H1 (cell line): ENCODE measurements at regions not wholly inside any gene's neighbourhood (a gene's known extent, or its start where the extent isn't known, plus 50 kb on each side); places are given as distances from the start of the nearest gene placed in this dataset.

ENCODE experiments used
- BRCA1 ChIP-seq: IDR thresholded peaks from 2 replicates; pipeline ENCODE4 v1.6.1; 2012; ENCODE audit warnings: low read depth, low read length, improper control_type of control experiment
- EZH2 ChIP-seq: fragments of 200-600 bp; sonication (generic); IDR thresholded peaks from 2 replicates; pipeline ENCODE4 v1.7.1; 2012; ENCODE audit warnings: low read depth, mild to moderate bottlenecking, moderate library complexity, low read length, inconsistent platforms; ENCODE audit not compliant: severe bottlenecking
- JUND ChIP-seq: IDR thresholded peaks from 2 replicates; pipeline ENCODE4 v1.6.1; 2011; ENCODE audit warnings: mild to moderate bottlenecking, improper control_type of control experiment, low read length
- NRF1 ChIP-seq: IDR thresholded peaks from 2 replicates; pipeline ENCODE4 v1.6.1; 2011; ENCODE audit warnings: mild to moderate bottlenecking, low read depth, low read length, improper control_type of control experiment
- TAF1 ChIP-seq: IDR thresholded peaks from 2 replicates; pipeline ENCODE4 v1.6.1; 2011; ENCODE audit warnings: mild to moderate bottlenecking, low read depth, low read length
- TF ChIP-seq, protein P1 (sequence below), 3 experiments: IDR thresholded peaks; 1 replicate in 2 of 3; 2 replicates in 1 of 3; pipeline versions ENCODE4 v1.5.1 to v1.6.1; 2011; ENCODE audit warnings: low read length in 3 of 3, mild to moderate bottlenecking in 3 of 3, inconsistent platforms in 2 of 3, low read depth in 1 of 3, moderate library complexity in 1 of 3; ENCODE audit not compliant: insufficient read depth in 1 of 3; ENCODE audit errors: control extremely low read depth in 1 of 3

DNA sequence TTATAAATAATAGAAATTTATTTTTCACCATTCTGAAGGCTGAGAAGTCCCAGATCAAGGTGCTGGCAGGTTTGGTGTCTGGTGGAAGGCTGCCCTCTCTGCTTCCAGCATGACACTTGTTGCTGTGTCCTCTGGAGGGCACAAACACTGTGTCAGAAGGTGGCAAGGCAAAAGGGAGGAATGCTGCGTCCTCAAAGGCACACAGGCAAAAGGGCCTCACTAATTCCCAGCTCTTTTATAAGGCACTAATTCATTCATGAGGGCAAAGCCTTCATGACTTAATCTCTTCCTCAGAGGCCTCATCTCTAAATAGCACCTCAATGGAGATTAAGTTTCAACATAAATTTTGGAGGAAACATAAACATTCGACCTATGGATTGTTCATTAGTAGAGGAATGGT lies 209.5 kb upstream of the SMLR1 start:
- TF ChIP-seq, protein P1, sequence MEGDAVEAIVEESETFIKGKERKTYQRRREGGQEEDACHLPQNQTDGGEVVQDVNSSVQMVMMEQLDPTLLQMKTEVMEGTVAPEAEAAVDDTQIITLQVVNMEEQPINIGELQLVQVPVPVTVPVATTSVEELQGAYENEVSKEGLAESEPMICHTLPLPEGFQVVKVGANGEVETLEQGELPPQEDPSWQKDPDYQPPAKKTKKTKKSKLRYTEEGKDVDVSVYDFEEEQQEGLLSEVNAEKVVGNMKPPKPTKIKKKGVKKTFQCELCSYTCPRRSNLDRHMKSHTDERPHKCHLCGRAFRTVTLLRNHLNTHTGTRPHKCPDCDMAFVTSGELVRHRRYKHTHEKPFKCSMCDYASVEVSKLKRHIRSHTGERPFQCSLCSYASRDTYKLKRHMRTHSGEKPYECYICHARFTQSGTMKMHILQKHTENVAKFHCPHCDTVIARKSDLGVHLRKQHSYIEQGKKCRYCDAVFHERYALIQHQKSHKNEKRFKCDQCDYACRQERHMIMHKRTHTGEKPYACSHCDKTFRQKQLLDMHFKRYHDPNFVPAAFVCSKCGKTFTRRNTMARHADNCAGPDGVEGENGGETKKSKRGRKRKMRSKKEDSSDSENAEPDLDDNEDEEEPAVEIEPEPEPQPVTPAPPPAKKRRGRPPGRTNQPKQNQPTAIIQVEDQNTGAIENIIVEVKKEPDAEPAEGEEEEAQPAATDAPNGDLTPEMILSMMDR (IDR thresholded peaks at IDR 0.05; ENCODE audit: control extremely low read depth in 1 of 3, insufficient read depth in 1 of 3, low read depth in 1 of 3, low read length in 3 of 3), result peak in 2 of 3 experiments; percentile 22 to 30; a peak in 2 of 4 replicates
- TF ChIP-seq TAF1 (no peak), BRCA1 (no peak), JUND (no peak), NRF1 (no peak), EZH2 (no peak)
